K562 (cell line): ENCODE measurements at regions not wholly inside any gene's neighbourhood (a gene's known extent, or its start where the extent isn't known, plus 50 kb on each side); places are given as distances from the start of the nearest gene placed in this dataset.

Source experiments
- CEBPG ChIP-seq, 3 experiments: fragments of 200-800 bp in 1 of 3; sonication (Bioruptor generic) in 1 of 3; sonication (generic) in 1 of 3; formaldehyde crosslinking in 1 of 3; IDR thresholded peaks in 2 of 3; conservative IDR thresholded peaks in 1 of 3; 2 replicates each; pipeline versions ENCODE4 v1.6.1 to v1.8.0; 2016 to 2022; ENCODE audit warnings: missing compliant biosample characterization in 2 of 3, missing genetic modification characterization in 2 of 3, mild to moderate bottlenecking in 1 of 3, missing genetic modification reagents in 1 of 3
- CTCFL ChIP-seq: IDR thresholded peaks from 2 replicates; pipeline ENCODE4 v1.6.1; 2011; ENCODE audit warnings: borderline replicate concordance, low read depth, mild to moderate bottlenecking, moderate library complexity, low read length; ENCODE audit not compliant: insufficient read depth, poor library complexity, severe bottlenecking
- MYC ChIP-seq, 2 experiments: fragments of 250-450 bp in 1 of 2; sonication (Bioruptor Pico) in 1 of 2; IDR thresholded peaks; 2 replicates each; pipeline versions ENCODE4 v1.5.1 to v1.6.1; 2012 to 2021; ENCODE audit warnings: low read depth in 2 of 2, borderline replicate concordance in 1 of 2, improper control_type of control experiment in 1 of 2, low read length in 1 of 2, mild to moderate bottlenecking in 1 of 2, moderate library complexity in 1 of 2
- PTBP1 ChIP-seq: fragments of 200-400 bp; formaldehyde crosslinking; IDR thresholded peaks from 2 replicates; pipeline ENCODE4 v1.6.1; 2017; ENCODE audit warnings: low read depth, low read length
- TF ChIP-seq, protein P1 (sequence below): fragments of 250-450 bp; sonication (Bioruptor Pico); IDR thresholded peaks from 2 replicates; pipeline ENCODE4 v1.9.0; 2021; ENCODE audit warnings: mild to moderate bottlenecking, inconsistent platforms
- TF ChIP-seq, protein P2 (sequence below): fragments of 450-650 bp; IDR thresholded peaks from 2 replicates; pipeline ENCODE4 v1.6.1; 2016; ENCODE audit warnings: mild to moderate bottlenecking, moderate library complexity
- TF ChIP-seq, protein P3 (sequence below): fragments of 250-450 bp; sonication (Bioruptor Pico); IDR thresholded peaks from 2 replicates; pipeline ENCODE4 v1.8.0; 2022; ENCODE audit warnings: inconsistent platforms

DNA sequence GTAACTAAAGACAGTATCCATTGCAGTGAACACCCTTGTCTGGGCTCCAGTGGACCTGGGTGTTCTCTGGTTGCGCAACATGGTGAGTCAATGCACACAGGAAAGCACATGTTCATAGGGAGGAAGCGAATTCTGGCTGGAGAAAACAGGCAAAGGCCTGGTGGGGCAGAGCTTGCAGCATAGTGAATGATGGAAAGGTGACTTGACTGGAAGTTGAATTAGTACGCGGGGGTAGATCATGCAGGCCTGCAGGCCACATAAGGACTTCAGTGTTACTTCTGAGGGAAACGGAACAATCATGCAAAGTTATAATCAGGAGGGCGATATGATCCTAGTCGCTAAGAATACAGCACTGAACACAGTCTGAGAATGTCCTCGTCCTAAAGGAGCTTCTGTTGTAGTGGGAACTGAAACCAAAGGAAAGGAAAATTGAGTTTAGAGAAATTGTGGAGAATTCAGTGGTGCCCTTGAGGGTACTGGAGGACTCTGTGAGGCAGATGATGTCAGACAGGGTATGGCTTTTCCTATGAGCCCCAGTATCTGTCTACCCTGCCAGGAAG lies 71.9 kb upstream of the RANBP3L start (continued):
- TF ChIP-seq CTCFL (no peak), CEBPG (CRISPR knock-in tag; IDR thresholded peaks at IDR 0.05) (peak; percentile 80), CEBPG (tag; conservative IDR thresholded peaks at IDR 0.05 in 1 of 2, IDR thresholded peaks at IDR 0.05 in 1 of 2) (peak; percentile 98 to 99), PTBP1 (no peak), MYC (IDR thresholded peaks at IDR 0.05; ENCODE audit: low read depth, low read length) (0 out of 2 replicates have a peak, but pooled peaks have one; percentile 64), MYC (CRISPR knock-in tag; IDR thresholded peaks at IDR 0.05; ENCODE audit: borderline replicate concordance, low read depth) (no peak)
- TF ChIP-seq, protein P1, sequence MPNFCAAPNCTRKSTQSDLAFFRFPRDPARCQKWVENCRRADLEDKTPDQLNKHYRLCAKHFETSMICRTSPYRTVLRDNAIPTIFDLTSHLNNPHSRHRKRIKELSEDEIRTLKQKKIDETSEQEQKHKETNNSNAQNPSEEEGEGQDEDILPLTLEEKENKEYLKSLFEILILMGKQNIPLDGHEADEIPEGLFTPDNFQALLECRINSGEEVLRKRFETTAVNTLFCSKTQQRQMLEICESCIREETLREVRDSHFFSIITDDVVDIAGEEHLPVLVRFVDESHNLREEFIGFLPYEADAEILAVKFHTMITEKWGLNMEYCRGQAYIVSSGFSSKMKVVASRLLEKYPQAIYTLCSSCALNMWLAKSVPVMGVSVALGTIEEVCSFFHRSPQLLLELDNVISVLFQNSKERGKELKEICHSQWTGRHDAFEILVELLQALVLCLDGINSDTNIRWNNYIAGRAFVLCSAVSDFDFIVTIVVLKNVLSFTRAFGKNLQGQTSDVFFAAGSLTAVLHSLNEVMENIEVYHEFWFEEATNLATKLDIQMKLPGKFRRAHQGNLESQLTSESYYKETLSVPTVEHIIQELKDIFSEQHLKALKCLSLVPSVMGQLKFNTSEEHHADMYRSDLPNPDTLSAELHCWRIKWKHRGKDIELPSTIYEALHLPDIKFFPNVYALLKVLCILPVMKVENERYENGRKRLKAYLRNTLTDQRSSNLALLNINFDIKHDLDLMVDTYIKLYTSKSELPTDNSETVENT (CRISPR knock-in tag): no peak
- TF ChIP-seq, protein P2, sequence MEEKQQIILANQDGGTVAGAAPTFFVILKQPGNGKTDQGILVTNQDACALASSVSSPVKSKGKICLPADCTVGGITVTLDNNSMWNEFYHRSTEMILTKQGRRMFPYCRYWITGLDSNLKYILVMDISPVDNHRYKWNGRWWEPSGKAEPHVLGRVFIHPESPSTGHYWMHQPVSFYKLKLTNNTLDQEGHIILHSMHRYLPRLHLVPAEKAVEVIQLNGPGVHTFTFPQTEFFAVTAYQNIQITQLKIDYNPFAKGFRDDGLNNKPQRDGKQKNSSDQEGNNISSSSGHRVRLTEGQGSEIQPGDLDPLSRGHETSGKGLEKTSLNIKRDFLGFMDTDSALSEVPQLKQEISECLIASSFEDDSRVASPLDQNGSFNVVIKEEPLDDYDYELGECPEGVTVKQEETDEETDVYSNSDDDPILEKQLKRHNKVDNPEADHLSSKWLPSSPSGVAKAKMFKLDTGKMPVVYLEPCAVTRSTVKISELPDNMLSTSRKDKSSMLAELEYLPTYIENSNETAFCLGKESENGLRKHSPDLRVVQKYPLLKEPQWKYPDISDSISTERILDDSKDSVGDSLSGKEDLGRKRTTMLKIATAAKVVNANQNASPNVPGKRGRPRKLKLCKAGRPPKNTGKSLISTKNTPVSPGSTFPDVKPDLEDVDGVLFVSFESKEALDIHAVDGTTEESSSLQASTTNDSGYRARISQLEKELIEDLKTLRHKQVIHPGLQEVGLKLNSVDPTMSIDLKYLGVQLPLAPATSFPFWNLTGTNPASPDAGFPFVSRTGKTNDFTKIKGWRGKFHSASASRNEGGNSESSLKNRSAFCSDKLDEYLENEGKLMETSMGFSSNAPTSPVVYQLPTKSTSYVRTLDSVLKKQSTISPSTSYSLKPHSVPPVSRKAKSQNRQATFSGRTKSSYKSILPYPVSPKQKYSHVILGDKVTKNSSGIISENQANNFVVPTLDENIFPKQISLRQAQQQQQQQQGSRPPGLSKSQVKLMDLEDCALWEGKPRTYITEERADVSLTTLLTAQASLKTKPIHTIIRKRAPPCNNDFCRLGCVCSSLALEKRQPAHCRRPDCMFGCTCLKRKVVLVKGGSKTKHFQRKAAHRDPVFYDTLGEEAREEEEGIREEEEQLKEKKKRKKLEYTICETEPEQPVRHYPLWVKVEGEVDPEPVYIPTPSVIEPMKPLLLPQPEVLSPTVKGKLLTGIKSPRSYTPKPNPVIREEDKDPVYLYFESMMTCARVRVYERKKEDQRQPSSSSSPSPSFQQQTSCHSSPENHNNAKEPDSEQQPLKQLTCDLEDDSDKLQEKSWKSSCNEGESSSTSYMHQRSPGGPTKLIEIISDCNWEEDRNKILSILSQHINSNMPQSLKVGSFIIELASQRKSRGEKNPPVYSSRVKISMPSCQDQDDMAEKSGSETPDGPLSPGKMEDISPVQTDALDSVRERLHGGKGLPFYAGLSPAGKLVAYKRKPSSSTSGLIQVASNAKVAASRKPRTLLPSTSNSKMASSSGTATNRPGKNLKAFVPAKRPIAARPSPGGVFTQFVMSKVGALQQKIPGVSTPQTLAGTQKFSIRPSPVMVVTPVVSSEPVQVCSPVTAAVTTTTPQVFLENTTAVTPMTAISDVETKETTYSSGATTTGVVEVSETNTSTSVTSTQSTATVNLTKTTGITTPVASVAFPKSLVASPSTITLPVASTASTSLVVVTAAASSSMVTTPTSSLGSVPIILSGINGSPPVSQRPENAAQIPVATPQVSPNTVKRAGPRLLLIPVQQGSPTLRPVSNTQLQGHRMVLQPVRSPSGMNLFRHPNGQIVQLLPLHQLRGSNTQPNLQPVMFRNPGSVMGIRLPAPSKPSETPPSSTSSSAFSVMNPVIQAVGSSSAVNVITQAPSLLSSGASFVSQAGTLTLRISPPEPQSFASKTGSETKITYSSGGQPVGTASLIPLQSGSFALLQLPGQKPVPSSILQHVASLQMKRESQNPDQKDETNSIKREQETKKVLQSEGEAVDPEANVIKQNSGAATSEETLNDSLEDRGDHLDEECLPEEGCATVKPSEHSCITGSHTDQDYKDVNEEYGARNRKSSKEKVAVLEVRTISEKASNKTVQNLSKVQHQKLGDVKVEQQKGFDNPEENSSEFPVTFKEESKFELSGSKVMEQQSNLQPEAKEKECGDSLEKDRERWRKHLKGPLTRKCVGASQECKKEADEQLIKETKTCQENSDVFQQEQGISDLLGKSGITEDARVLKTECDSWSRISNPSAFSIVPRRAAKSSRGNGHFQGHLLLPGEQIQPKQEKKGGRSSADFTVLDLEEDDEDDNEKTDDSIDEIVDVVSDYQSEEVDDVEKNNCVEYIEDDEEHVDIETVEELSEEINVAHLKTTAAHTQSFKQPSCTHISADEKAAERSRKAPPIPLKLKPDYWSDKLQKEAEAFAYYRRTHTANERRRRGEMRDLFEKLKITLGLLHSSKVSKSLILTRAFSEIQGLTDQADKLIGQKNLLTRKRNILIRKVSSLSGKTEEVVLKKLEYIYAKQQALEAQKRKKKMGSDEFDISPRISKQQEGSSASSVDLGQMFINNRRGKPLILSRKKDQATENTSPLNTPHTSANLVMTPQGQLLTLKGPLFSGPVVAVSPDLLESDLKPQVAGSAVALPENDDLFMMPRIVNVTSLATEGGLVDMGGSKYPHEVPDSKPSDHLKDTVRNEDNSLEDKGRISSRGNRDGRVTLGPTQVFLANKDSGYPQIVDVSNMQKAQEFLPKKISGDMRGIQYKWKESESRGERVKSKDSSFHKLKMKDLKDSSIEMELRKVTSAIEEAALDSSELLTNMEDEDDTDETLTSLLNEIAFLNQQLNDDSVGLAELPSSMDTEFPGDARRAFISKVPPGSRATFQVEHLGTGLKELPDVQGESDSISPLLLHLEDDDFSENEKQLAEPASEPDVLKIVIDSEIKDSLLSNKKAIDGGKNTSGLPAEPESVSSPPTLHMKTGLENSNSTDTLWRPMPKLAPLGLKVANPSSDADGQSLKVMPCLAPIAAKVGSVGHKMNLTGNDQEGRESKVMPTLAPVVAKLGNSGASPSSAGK: peak; percentile 55; the same call in 1 of the 2 replicates
- TF ChIP-seq, protein P3, sequence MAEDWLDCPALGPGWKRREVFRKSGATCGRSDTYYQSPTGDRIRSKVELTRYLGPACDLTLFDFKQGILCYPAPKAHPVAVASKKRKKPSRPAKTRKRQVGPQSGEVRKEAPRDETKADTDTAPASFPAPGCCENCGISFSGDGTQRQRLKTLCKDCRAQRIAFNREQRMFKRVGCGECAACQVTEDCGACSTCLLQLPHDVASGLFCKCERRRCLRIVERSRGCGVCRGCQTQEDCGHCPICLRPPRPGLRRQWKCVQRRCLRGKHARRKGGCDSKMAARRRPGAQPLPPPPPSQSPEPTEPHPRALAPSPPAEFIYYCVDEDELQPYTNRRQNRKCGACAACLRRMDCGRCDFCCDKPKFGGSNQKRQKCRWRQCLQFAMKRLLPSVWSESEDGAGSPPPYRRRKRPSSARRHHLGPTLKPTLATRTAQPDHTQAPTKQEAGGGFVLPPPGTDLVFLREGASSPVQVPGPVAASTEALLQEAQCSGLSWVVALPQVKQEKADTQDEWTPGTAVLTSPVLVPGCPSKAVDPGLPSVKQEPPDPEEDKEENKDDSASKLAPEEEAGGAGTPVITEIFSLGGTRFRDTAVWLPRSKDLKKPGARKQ (CRISPR knock-in tag): no peak
